NAMALWA (cell line): ENCODE measurements at regions not wholly inside any gene's neighbourhood (a gene's known extent, or its start where the extent isn't known, plus 50 kb on each side); places are given as distances from the start of the nearest gene placed in this dataset.
"Not testable (repeated sequence)": the region's sequence is repeated elsewhere in the genome, so short reads cannot be mapped to it uniquely, and the experiment has no call there.

ENCODE experiments used
- DNase-seq: peaks from one replicate; pipeline ENCODE4 v3.0.0-alpha.2; 2015; ENCODE audit warnings: low spot score

DNA sequence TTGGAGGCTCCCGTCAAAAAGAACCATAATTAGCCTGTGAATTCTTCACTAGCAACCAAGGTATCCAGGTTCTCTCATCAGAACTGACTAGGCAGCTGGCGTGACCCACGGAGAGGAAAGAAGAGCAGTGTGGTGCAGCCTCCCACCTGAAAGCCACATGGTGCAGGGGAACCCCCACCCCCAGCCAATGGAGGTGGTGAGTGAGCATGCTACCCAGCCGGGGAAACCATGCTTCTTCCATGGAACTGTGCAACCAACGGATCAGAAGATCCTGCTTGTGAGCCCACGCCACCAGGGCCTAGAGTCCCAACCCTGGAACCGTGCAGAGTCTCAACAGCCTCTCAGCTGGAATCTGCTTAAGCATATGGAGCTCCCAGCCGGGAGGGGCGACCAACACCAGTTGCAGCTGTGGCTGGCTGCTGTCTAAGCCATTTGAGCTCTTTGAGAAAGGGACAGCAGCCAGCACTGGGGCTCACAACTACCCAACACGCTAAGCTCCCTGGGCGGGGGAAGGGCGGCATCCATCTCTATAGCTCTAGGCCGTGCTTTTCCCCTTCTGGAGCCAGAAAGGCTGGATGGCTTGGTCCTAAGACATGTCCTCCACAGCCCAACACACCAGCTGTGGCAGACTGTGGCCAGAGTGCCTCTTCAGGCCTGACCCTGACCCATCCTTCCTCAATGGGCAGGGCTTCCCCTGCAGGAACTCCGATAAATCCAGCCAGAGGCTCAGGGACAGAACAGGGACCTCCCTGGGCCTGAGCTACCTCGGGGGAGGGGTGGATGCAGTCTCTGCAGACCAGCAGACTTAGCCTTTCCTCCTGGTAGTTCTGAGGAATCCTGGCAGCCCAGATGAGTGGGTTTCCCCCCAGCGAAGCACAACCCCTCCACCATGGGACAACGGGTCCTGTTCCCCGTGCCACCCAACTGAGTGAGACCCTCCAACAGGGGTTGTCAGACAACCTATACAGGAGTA is 151.4 kb upstream of the NXPH2 start:
- DNase-seq: no peak

DNA sequence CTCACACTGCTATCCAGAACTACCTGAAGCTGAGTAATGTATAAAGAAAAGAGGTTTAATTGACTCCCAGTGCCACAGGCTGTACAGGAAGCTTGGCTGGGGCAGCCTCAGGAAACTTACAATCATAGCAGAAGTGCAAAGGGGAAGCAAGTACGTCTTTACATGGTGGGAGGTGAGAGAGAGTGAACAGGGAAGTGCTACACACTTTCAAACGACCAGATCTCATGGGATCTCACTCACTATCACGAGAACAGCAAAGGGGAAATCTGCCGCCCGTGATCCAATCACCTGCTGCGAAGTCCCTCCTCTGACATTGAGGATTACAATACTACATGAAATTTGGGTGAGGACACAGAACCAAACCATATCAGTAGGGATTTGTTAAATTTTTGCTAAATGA is 150.4 kb upstream of the NXPH2 start:
- DNase-seq: no peak

DNA sequence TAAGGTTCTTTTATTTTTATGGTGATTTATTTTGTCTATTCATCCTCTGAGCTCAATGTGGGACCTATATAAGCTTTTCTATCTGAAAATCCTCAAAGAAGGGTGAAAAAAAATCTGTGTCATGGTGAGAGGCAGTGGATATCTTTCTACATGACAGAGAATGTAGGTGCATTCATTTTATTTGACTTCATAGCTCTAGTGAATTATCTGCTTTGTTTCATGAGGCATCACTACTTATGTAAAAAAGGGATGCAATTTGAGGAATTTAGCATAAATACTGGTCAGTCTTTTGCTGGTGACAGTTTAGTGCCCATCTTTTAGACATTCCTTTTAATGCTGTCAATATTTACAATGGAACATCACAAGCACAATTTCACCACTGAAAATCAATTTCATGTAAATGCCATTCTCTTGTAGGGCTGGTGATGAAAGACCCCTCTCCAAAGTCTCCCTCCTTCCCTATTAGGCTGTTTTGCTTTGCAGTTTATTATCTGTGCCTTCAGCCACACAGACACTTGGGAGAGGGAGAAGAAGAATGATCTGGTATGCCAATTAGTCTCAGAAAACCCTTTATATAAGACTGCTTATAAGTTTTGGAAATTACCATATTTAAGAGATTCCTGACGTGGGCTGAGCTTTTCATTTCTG is 148.3 kb upstream of the NXPH2 start:
- DNase-seq: no peak

DNA sequence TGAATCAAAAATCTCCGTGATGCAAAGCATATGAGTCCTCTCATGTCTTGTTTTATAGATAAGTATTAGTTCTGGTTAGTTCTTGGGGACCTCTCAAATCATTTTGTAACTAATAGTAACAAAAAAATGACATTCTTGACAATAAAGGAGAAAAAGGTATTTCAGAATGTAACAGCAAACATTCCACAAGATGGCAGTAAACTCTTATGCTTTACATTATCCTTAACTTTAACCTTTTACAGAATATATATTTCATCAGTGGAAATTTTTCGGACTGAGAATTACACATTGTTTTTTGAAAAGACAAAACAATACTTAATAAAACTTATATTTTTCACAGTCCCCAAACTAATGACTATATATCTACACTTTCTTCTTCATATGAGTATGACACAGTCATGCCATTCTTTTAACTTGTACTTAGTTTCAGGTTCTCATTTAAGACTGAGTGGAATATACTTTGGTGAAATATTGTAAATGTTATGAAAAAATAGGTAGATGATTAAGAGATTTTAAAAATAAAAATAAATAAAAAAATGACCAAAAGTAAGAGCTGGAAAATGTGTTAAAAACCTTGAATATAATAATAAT is 142.9 kb upstream of the NXPH2 start:
- DNase-seq: peak; percentile 32

DNA sequence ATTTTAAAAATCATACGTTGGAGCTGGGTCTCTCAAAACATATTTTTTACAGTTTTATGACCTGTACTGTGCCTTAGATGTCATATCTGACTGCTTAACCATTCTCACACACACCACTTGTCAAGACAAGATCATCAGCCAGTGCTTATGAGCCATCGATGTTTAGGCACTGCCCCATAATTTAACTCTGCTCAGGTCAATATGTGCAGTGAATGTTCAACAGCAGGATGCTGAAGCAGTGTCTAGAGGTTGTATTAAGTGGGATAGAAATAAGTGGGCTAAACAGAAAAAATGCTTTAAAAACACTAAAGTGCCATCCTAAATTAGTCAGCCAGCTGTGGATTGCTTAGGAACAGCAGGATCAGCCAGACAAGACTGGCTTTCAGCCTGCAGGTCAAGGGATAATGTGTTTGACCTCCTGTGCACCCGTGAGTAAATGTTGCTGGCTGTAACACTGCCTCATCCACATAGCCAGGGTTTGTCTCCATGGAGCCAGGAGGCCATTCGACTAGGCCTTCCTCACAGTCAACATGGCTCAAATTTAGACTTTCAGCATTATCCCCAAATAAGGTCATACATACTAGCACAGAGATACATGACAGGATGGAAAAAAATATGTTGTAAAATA is 139.0 kb upstream of the NXPH2 start:
- DNase-seq: no peak

DNA sequence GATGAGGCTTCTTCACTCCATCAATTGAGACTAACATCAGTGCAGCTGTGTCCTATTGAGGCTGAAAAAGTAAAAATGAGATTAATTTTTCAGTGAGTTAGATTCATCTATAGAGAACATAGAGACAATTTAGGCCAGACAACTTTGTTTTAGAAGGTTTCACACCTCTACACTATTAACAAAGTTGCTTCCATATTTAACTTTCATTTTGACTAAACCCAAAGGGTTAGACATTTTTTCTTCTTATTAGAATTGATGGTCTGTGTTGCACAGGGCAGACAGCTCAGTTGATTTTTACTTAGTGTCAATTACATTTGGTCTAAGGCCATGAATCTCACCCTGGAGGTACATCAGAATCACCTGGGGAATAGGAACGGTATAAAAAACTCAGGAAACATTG is 130.2 kb upstream of the NXPH2 start:
- no peak for DNase-seq

DNA sequence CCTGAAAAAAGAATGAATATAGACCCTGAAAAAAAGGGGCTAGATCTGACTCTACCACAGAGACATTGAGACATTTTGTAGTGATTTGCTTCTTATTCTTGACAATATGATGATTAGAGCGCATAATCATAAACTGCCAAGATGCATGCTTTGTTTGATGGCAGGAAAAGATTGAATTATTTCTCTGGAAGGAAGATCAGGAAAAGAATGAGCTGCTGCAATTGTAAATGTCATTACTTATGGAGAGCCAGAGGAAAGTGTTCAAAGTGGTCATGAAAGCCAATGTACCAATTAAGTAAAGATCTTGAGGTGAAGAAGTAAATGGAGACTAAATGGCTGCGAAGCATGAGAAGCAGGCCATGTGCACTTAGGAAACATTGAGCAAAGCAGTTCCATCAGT is 126.4 kb upstream of the NXPH2 start:
- no peak for DNase-seq

DNA sequence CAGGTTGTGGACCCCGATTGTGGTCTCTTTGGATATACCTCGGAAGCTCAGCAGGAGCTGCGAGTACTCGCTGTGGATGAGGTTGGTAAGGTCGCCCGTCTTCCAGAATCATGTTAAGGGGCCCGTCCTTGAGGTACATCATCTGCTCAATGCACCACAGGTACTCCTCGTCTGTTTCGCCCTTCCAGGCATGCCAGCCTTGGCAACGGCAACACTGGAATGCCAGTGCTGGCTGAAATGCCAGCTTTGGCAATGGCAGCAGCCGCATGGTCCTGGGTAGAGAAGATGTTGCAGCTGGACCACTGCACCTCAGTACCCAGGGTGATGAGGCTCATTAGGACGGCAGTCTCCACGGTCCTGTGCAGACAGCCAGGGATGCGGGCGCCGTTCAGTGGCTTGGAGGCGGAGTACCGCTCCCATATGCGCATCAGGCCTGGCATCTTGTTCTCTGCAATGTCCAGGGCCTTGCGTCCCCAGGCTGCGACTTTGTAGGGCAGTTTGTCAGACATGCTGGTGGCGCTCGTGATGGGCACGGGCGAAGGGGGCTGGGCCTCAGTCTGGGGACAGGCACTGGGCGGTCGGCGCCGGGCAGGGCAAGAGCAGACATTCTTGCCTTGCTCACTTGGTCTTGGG is 122.2 kb upstream of the NXPH2 start:
- no peak for DNase-seq

DNA sequence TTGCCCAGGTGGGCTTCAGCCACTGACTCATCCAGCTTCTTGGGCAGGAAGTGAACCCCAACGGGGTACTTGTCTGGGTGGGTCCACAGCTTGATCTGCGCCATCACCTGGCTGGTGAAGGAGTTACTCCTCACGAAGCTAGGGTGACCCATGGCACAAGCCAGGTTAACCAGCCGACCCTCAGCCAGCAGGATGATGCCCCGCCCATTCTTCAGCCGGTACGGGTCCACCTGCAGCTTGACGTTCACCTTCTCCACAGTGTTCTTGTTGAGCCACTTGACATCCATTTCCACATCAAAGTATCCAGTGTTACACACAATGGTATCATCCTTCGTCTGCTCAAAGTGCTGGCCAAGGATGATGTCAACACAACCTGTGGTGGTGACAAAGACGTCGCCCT is 121.3 kb upstream of the NXPH2 start:
- DNase-seq: no peak

DNA sequence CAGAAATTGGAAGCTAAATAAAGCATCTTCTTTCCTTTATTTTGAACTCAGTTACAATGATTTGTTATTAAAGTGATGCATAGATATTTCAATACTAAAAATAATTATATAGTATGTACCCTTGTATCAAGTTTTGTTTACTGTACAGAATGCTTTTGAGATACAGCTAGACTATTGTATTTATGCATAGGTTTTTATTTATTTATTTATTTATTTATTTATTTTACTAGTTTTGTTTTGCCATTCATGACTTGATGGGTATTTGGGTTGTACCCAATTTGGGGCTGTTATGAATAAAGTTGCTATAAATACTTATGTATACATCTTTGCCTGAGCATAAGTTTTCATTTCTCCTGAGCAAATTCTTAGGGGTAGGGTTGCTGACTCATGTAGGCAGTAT is 118.7 kb upstream of the NXPH2 start:
- no peak for DNase-seq

DNA sequence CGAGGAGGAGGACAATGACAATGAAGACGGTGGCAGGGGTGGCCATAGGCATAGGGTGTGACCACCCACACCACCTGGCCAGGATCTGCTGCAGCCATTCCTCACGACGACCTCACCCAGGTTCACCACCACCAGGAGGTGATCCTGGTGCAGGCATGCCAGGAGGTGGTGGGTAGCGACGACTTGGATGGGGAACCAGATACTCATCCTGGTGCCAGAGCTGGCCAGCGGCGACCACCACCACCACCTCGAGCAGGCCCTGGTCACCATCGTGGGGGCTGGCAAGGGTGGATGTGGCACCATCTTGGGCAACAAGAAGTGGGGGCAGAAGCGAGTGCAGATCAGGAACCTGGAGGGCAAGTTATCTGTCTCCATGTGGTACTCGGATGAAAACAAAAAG is 117.1 kb upstream of the NXPH2 start:
- DNase-seq: no peak

DNA sequence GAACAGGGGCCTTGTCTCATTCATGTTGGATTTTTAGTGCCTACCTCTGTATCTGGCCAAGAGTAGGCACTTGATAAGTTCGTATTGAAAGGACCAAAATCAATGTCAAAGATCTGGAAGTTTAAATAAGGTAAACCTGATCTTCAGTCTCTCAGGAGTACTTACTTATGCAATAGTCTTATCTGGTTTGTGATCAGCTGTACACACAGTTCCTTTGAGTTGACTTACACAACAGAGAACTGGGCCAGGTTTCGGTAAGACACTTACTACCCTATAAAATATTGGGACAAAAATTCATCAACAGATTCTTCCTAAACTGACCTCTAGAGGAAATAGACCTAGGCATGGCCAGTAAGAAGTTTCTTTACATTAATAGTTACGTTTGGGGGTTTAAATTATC is 113.6 kb upstream of the NXPH2 start:
- DNase-seq: no peak

DNA sequence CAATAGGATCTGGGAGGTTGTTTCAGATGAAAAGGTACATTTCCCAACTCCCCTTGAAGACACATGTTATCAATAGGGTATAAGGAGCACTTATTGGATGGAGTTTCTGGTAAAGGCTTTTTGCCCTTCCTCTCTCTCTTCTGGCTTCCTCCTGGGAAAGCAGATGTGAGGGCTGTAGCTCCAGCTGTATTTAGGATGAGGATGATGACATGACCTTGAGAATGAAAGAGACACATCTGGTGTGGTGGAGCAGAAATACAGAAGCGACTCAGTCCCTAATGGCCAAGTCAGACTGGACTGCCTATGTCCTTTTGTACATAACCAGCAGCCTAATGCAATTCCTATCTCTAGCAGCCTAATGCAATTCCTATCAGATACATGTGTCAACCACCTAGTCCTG is 100.9 kb upstream of the NXPH2 start:
- no peak for DNase-seq

DNA sequence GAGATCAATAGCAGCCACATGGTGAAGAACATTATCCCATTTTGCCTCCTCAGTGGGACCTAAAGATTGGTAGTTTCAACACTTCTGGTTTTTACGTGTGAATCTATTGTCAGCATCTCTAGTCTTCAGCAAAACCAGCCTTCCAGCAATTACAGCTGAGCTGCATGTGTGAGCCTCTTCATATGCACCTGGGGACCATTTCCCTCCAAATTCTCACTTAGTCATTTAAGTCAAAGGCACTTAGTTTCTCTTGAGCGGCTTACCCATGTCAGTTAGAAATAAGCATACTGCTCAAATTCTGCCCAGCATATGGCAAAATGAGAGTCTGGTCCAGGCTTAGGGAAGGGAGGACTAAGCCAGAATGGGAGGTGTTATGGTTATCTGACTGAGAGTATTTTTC is 99.7 kb upstream of the NXPH2 start:
- no peak for DNase-seq

DNA sequence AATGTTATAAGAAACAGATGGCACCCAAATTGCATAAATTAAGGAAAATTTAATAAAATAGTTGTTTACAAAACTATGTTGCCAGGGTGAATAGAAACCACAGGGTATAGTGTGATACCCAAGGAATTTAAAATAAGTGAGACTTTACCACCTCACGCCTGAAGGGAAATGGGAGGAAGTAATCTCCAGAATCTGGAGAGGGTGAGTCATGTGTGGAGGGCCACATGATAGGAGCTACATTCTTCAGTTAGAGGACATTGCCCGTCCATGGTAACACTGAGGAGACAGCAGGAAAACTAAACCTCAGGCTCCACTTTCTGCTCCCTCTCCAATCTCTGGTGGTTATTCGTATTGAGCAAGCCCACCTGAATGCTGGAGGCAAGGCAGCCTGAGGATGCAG is 97.2 kb upstream of the NXPH2 start:
- no peak for DNase-seq

DNA sequence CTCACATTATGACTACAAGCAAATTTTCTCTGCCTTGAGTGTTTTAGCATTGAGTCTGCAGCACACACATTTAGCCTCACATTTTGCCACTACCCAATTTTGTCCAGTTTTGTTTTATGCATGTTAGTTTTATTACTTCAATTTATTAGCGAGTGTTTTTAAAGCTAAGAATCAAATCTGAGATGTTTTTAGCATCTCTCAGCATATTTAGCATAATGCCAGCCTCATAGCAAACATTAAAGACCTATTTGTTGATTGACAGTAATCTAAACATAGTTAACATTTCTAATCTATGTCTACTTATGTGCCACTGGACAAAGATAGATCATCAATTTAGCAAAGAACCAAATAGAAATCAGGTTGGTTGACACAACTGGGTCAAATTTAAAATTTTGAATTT is 94.1 kb upstream of the NXPH2 start:
- no peak for DNase-seq

DNA sequence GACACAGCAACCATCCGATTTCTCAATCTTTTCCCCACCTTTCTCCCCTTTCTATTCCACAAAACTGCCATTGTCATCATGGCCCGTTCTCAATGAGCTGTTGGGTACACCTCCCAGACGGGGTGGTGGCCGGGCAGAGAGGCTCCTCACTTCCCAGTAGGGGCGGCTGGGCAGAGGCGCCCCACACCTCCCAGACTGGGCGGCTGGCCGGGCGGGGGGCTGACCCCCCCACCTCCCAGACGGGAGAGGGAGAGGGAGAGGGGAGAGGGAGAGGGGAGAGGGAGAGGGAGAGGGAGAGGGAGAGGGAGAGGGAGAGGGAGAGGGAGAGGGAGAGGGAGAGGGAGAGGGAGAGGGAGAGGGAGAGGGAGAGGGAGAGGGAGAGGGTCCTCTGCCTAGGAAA is 91.9 kb upstream of the NXPH2 start:
- not testable (repeated sequence) for DNase-seq

DNA sequence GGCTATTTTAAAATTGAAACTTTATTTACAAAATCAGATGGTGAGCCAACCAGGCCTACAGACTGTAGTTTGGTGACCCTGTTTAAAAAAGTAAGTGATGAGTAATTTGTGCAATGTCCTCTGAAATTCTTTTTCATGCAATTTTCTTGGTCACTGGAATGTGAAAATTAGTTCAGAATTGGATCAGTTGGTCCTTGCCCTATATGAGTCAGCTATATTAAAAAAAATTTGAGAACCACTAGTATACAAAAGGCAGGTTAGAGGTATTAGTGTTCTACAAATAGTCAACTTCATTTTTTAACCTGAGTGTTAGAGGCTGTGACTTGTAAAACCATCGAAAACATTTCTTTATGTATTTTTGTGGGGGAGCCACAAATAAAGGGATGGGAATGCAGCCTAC is 91.1 kb upstream of the NXPH2 start:
- DNase-seq: no peak

DNA sequence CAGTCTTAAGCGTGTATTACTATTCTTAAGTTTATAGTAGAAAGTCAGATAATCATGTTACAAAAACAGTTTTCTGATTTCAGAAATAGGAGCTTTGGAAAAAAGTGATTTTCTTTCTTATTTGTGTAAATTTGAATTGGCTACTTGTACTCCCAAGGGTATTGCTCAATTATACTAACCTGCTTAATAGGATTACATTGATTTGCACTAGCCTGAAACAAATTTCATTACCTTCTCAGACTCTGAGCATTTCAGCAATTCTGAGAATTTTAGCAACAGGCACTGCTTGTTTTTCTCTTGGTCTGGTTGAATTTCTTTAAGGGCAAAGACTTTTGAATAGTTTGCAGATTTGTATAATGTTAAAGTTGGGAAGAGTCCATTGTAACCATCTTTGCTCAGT is 87.2 kb upstream of the NXPH2 start:
- no peak for DNase-seq

DNA sequence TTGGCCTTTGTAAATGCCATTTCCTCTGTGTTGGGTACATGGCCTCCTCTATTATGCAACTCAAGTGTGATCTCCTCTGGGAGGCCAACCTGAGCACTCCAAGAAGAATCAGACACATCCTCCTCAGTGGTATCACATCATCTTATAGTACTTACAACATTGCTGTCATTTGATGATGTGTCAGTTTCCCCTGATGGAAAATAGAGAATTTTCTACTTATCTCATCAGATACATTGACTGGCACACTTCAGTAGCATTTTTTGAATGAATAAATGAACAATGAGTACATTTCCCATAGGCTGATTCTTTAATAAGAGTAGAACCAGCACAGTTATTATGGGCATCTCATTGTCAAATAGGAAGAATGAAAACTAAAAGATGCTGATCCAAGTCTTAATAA is 86.6 kb upstream of the NXPH2 start:
- no peak for DNase-seq

DNA sequence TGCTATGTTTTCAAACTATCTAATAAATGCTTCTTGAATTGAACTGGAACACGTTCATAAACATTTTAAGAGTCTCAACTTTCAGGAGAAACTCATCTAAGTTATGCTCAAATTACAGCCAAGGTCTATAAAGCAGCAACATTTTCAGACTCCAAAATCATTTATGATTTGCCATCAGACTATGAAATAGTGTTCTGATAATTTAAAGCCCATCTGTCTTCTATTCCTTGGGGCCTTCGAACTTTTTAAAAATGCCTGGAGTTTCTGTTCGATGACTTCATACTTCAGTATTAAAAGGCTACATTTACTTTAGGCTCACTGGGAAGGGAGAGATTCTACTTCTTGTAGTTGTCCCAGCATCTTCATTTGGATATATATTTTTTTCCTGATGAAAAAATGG is 73.6 kb upstream of the NXPH2 start:
- no peak for DNase-seq

DNA sequence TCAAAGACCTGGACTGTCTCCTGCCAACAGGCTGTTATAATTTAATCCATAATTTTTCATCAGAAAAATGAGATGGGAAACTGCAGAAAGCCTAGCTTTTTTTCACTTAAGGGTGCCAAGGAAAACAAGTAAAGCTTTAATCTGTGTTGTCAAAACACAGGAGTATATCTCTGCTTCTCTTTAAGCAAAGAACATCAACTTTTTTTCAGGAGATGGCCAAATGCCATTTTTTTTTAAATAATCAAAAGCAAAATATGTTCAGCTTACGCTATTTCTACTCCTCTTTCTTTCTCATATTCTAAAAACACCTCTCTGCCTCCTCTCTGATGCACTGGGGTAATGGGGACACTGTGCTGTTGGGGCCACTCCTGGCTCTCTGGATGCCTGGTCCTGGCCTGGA is 73.1 kb upstream of the NXPH2 start:
- no peak for DNase-seq
